Erythroblast (primary cell): ENCODE measurements at regions not wholly inside any gene's neighbourhood (a gene's known extent, or its start where the extent isn't known, plus 50 kb on each side); places are given as distances from the start of the nearest gene placed in this dataset.
"Not testable (repeated sequence)": the region's sequence is repeated elsewhere in the genome, so short reads cannot be mapped to it uniquely, and the experiment has no call there.

ENCODE experiments used
- DNase-seq, 2 experiments: peaks; one replicate each; lab custom pipeline; 2025; lab: John Stamatoyannopoulos, UW
- GATA1 ChIP-seq: IDR thresholded peaks from 2 replicates; pipeline ENCODE4 v1.6.1; 2011; ENCODE audit warnings: low read depth, mild to moderate bottlenecking, control low read depth, low read length, moderate library complexity
- POLR2A ChIP-seq: IDR thresholded peaks from 2 replicates; pipeline ENCODE4 v1.6.1; 2011; ENCODE audit warnings: mild to moderate bottlenecking, low read length

DNA sequence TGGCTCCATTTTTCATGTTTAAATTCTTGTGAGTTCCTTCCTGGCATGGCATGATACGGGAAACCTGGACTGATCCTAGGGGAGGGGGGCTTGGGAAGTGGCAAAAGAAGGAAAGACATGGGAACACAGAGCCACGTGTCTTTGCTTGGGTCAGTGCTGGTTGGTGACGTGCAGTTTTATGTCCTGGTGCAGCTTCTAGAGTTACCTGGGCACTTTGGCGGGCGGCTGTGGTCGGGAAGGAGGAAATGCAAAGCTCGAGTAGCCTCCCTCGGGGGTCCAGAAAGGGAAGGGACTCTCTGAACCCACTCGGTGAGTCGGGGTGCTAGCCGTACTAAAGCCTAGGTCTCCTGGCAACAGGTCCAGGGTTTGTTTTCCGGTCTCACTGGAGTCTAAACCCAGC lies 94.6 kb downstream of the APOB start:
- no peak for DNase-seq
- TF ChIP-seq GATA1, result no peak
- TF ChIP-seq POLR2A, result no peak

DNA sequence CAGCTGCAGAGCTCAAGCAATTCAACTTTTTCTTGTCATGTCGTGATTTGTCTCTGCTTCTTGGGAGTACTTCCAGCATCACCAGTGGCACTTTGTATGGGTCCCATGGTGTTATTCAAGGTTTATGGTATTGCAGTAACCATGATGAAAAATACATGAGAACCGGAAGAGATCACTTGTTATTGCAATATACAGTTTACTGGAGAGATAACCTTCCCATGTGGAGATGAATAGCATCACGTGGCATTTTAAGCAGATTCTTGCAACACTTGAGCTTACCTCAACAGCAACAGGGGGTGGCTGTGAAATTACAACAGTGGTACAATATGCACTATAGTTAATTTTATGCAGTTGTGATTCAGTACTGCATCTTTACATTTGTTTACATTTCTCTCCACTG lies 97.4 kb downstream of the APOB start:
- no peak for TF ChIP-seq GATA1
- TF ChIP-seq POLR2A, result no peak
- no peak for DNase-seq

GRCh38 chr2:20943721-20944120 lies 100.2 kb downstream of the APOB start:
- not testable (repeated sequence) for DNase-seq

GRCh38 chr2:20942646-20943125 lies 101.2 kb downstream of the APOB start:
- no peak for DNase-seq
- TF ChIP-seq GATA1 (no peak), POLR2A (no peak)

DNA sequence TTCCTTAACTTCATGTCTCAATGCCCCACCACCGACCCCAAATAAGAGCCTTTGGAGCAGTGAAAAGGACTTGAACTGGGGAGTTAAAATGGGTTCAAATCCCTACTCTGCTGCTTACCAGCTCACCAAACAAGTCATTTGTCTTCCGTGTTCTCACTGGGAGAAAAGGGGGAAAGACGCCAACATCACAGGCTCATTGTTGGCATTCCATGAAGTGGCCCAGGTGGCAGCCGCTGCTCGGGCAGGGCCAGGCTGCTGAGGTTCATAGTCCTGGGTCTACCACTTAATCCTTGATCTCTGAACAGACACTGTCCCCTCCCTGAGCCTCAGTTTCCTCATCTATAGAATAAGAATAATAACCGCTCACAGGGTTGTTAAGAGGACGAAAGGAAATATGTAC lies 103.0 kb downstream of the APOB start:
- TF ChIP-seq POLR2A (no peak), GATA1 (no peak)
- no peak for DNase-seq

GRCh38 chr2:20939931-20940795 lies 103.7 kb downstream of the APOB start:
- DNase-seq, result no peak
- TF ChIP-seq GATA1 (no peak), POLR2A (no peak)

- DNase-seq, result no peak
- TF ChIP-seq POLR2A (no peak), GATA1 (no peak)
Observed at GRCh38 chr2:20937353-20937752, 106.5 kb downstream of the APOB start.

GRCh38 chr2:20935168-20935775 lies 108.6 kb downstream of the APOB start:
- no peak for TF ChIP-seq POLR2A
- no peak for TF ChIP-seq GATA1

GRCh38 chr2:20934236-20934635 lies 109.6 kb downstream of the APOB start:
- TF ChIP-seq GATA1 (no peak), POLR2A (no peak)
- DNase-seq, result no peak

More at GRCh38 chr2:20935168-20935775, 108.6 kb downstream of the APOB start:
- no peak for DNase-seq

GRCh38 chr2:20933714-20934113 lies 110.2 kb downstream of the APOB start:
- DNase-seq, result no peak
- TF ChIP-seq POLR2A, result no peak
- no peak for TF ChIP-seq GATA1

DNA sequence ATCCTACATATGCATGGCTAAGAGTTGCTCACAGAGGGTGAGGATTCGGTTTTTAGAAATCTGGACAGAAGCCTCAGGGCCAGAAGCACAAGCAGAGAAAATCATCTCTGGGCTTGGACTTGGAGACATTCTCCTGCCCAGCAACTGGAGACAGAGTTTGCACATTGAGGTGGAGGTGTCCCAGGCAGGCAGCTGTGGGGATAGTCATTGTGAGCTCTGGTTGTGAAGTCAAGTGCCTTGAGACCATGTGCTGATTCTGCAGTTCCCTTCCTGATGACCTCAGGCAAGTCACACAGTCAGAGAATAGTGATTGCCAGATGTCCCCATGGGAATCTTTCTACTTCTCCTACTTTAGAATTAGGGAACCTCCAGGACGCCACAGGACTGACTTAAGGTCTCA lies 108.4 kb upstream of the LDAH start:
- DNase-seq, result no peak
- no peak for TF ChIP-seq GATA1
- no peak for TF ChIP-seq POLR2A

DNA sequence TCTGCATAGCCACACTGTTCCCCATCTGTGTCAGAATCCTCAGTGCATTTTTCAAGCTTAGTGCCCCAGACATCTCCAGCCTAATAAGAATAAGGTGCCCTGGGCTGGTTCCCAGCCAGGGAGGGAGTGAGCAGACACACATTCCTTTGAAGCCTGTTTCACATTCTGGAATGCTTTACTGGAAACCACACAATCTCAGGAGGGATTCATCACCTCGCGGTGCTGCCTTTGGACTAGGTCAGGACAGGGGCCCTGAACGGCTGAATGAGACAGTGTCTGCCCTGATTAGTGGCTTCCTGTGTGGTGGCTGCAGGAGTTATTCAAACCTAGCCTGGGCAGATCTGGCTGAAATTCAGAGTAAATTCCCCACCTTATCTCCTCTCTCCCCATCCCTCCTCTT lies 108.0 kb upstream of the LDAH start:
- no peak for TF ChIP-seq POLR2A
- no peak for TF ChIP-seq GATA1
- no peak for DNase-seq

- TF ChIP-seq GATA1 (no peak), POLR2A (no peak)
- no peak for DNase-seq
Observed at GRCh38 chr2:20929721-20930120, 106.8 kb upstream of the LDAH start.

DNA sequence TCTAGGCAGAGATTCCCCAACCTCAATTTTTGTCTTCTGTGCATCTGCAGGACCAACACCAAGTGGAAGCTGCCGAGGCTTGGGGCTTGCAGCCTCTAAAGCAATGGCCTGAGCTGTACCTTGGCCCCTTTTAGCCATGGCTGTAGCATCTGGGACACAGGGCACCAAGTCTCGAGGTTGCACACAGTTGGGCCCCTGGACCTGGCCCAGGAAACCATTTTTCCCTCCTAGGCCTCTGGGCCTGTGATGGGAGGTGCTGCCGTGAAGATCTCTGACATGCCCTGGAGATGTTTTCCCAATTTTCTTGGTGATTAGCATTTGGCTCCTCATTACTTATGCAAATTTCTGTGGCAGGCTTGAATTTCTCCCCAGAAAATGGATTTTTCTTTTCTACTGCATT lies 105.7 kb upstream of the LDAH start:
- TF ChIP-seq GATA1 (no peak), POLR2A (no peak)
- no peak for DNase-seq
